ENCODE measurements at regions not wholly inside any gene's neighbourhood (a gene's known extent, or its start where the extent isn't known, plus 50 kb on each side); places are given as distances from the start of the nearest gene placed in this dataset.

DNA sequence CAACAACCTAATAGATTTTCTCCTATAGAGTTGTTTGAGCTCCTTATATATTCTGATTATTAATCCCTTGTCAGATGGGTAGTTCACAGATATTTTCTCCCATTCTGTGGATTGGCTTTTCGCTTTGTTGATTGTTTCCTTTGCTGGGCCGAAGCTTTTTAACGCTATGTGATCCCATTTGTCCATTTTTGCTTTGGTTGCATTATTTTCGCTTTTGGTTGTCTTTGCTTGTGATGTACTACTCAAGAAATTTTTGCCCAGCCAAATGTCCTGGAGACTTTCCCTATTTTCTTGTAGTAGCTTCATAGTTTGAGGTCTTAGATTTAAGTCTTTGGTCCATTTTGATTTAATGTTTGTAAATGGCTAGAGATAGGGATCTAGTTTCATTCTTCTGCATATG is 258.4 kb upstream of the FAR2 start:
- TF ChIP-seq, protein P1, sequence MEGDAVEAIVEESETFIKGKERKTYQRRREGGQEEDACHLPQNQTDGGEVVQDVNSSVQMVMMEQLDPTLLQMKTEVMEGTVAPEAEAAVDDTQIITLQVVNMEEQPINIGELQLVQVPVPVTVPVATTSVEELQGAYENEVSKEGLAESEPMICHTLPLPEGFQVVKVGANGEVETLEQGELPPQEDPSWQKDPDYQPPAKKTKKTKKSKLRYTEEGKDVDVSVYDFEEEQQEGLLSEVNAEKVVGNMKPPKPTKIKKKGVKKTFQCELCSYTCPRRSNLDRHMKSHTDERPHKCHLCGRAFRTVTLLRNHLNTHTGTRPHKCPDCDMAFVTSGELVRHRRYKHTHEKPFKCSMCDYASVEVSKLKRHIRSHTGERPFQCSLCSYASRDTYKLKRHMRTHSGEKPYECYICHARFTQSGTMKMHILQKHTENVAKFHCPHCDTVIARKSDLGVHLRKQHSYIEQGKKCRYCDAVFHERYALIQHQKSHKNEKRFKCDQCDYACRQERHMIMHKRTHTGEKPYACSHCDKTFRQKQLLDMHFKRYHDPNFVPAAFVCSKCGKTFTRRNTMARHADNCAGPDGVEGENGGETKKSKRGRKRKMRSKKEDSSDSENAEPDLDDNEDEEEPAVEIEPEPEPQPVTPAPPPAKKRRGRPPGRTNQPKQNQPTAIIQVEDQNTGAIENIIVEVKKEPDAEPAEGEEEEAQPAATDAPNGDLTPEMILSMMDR (optimal IDR thresholded peaks at IDR 0.05 in 1 of 3, IDR thresholded peaks at IDR 0.05 in 1 of 3, conservative IDR thresholded peaks at IDR 0.05 in 1 of 3; ENCODE audit: extremely low read depth in 1 of 3, insufficient read depth in 2 of 3, low read length in 3 of 3), result no peak
- no peak for TF ChIP-seq EZH2 (IDR thresholded peaks at IDR 0.05; ENCODE audit: low read length)

Measured in keratinocyte (primary cell).